DOHH2 (cell line): ENCODE measurements at regions not wholly inside any gene's neighbourhood (a gene's known extent, or its start where the extent isn't known, plus 50 kb on each side); places are given as distances from the start of the nearest gene placed in this dataset.

Experiments
- H3F3A ChIP-seq: fragments of 200-600 bp; sonication (generic), shearing (Covaris generic); 2 replicates; pipeline ENCODE4 v1.6.0; 2016; ENCODE audit warnings: antibody characterized with exemption, mild to moderate bottlenecking; ENCODE audit not compliant: control insufficient read depth, insufficient read depth
- H3K27ac ChIP-seq: fragments of 200-600 bp; sonication (generic); 2 replicates; pipeline ENCODE4 v1.5.1; 2014; ENCODE audit warnings: low read depth, mild to moderate bottlenecking, low read length, moderate library complexity
- H3K27me3 ChIP-seq: fragments of 200-600 bp; sonication (generic); 2 replicates; pipeline ENCODE4 v1.6.1; 2014; ENCODE audit warnings: mild to moderate bottlenecking, low read length, mixed read lengths; ENCODE audit not compliant: control insufficient read depth
- H3K36me3 ChIP-seq: fragments of 200-600 bp; sonication (generic); 2 replicates; pipeline ENCODE4 v1.6.1; 2014; ENCODE audit warnings: mild to moderate bottlenecking, low read length, moderate library complexity, mixed read lengths; ENCODE audit not compliant: control insufficient read depth
- H3K4me1 ChIP-seq: fragments of 200-600 bp; sonication (generic); 2 replicates; pipeline ENCODE4 v1.6.1; 2014; ENCODE audit warnings: mild to moderate bottlenecking, low read length, mixed read lengths; ENCODE audit not compliant: control insufficient read depth
- H3K4me2 ChIP-seq: fragments of 200-600 bp; sonication (generic); 2 replicates; pipeline ENCODE4 v1.6.0; 2014; ENCODE audit warnings: mild to moderate bottlenecking, low read length, moderate library complexity
- H3K4me3 ChIP-seq: fragments of 200-600 bp; sonication (generic); 2 replicates; pipeline ENCODE4 v1.5.1; 2014; ENCODE audit warnings: mild to moderate bottlenecking, low read length, mixed read lengths
- H3K79me2 ChIP-seq: fragments of 200-600 bp; sonication (generic); 2 replicates; pipeline ENCODE4 v1.6.1; 2014; ENCODE audit warnings: mild to moderate bottlenecking, low read length, mixed read lengths; ENCODE audit not compliant: control insufficient read depth
- H3K9me2 ChIP-seq: fragments of 200-600 bp; sonication (generic); replicated peaks from 2 replicates; pipeline ENCODE4 v1.6.1; 2014; ENCODE audit warnings: mild to moderate bottlenecking, low read length, mixed read lengths; ENCODE audit not compliant: control insufficient read depth
- H3K9me3 ChIP-seq: fragments of 200-600 bp; sonication (generic); 2 replicates; pipeline ENCODE4 v1.6.1; 2014; ENCODE audit warnings: antibody characterized with exemption, low read length, mixed read lengths; ENCODE audit not compliant: control insufficient read depth, insufficient read depth
- H4K20me1 ChIP-seq: fragments of 200-600 bp; sonication (generic); 2 replicates; pipeline ENCODE4 v1.6.0; 2014; ENCODE audit warnings: low read depth, mild to moderate bottlenecking, antibody characterized with exemption, low read length, moderate library complexity; ENCODE audit not compliant: control insufficient read depth, insufficient read depth
- CTCF ChIP-seq: fragments of 200-600 bp; sonication (generic); IDR thresholded peaks from one replicate; pipeline ENCODE4 v1.5.1; 2014; ENCODE audit warnings: antibody characterized with exemption, mild to moderate bottlenecking, low read depth, low read length; ENCODE audit not compliant: poor library complexity, severe bottlenecking
- EZH2phosphoT487 ChIP-seq: fragments of 200-600 bp; sonication (generic); IDR thresholded peaks from 2 replicates; pipeline ENCODE4 v1.6.1; 2017; ENCODE audit warnings: borderline replicate concordance, mild to moderate bottlenecking, antibody characterized with exemption, low read length, moderate library complexity, mixed read lengths

- no peaks in the 10 kb centered on the region for H3K27me3 ChIP-seq
- H3K9me2 ChIP-seq = no peaks in the 10 kb centered on the region
- no peak overlapping the region for H3K27ac ChIP-seq
- peaks cover 5% of the 10 kb centered on the region for H3K4me1 ChIP-seq
- no peak overlapping the region for H3K4me3 ChIP-seq
- H3K36me3 ChIP-seq = no peaks in the 10 kb centered on the region
- H4K20me1 ChIP-seq = no peaks in the 10 kb centered on the region
- H3K79me2 ChIP-seq = no peaks in the 10 kb centered on the region
- no peaks in the 10 kb centered on the region for H3F3A ChIP-seq
- TF ChIP-seq EZH2phosphoT487 (no peak), CTCF (no peak)
- no peaks in the 10 kb centered on the region for H3K9me3 ChIP-seq
- H3K4me2 ChIP-seq = no peak overlapping the region
These were observed 251.3 kb downstream of the MYCN start for GRCh38 chr2:16191431-16192200.

- no peak for TF ChIP-seq EZH2phosphoT487
- no peak for TF ChIP-seq CTCF
- Histone ChIP-seq H3K36me3 (no peaks in the 10 kb centered on the region), H3K79me2 (no peaks in the 10 kb centered on the region), H3K27ac (no peak overlapping the region), H3K4me3 (no peak overlapping the region), H3K9me2 (no peaks in the 10 kb centered on the region), H3K4me2 (no peak overlapping the region), H3K27me3 (no peaks in the 10 kb centered on the region), H3F3A (no peaks in the 10 kb centered on the region), H4K20me1 (no peaks in the 10 kb centered on the region), H3K9me3 (no peaks in the 10 kb centered on the region), H3K4me1 (peaks cover 5% of the 10 kb centered on the region)
These were observed 250.3 kb downstream of the MYCN start for GRCh38 chr2:16190446-16191270.

- H3K9me3 ChIP-seq = no peaks in the 10 kb centered on the region
- no peaks in the 10 kb centered on the region for H3K79me2 ChIP-seq
- no peaks in the 10 kb centered on the region for H4K20me1 ChIP-seq
- no peaks in the 10 kb centered on the region for H3K27me3 ChIP-seq
- H3K4me2 ChIP-seq = no peak overlapping the region
- H3K9me2 ChIP-seq = no peaks in the 10 kb centered on the region
- H3F3A ChIP-seq = no peaks in the 10 kb centered on the region
- no peak overlapping the region for H3K4me3 ChIP-seq
- H3K4me1 ChIP-seq = peaks cover 5% of the 10 kb centered on the region
- no peaks in the 10 kb centered on the region for H3K36me3 ChIP-seq
- H3K27ac ChIP-seq = no peak overlapping the region
- TF ChIP-seq EZH2phosphoT487 (no peak), CTCF (no peak)
These were observed 249.4 kb downstream of the MYCN start for GRCh38 chr2:16189836-16190160.
